Mesothelial cell of epicardium (in vitro differentiated cells): ENCODE measurements at regions not wholly inside any gene's neighbourhood (a gene's known extent, or its start where the extent isn't known, plus 50 kb on each side); places are given as distances from the start of the nearest gene placed in this dataset.

ENCODE experiments used
- DNase-seq, 2 experiments: peaks; one replicate each; pipeline ENCODE4 v3.0.0; 2021; ENCODE audit warnings: low spot score in 2 of 2; ENCODE audit not compliant: unreplicated experiment in 2 of 2
- H3K27ac Mint-ChIP-seq: 2 replicates; pipeline ENCODE4 v1.8.0; 2021; ENCODE audit warnings: mixed read lengths
- H3K27me3 Mint-ChIP-seq: 2 replicates; pipeline ENCODE4 v1.8.0; 2021; ENCODE audit warnings: low read depth, mixed read lengths
- H3K36me3 Mint-ChIP-seq: 2 replicates; pipeline ENCODE4 v1.8.0; 2021; ENCODE audit warnings: mixed read lengths
- H3K4me1 Mint-ChIP-seq: 2 replicates; pipeline ENCODE4 v1.8.0; 2021; ENCODE audit warnings: mixed read lengths
- H3K4me3 Mint-ChIP-seq: 2 replicates; pipeline ENCODE4 v1.8.0; 2021; ENCODE audit warnings: mild to moderate bottlenecking, moderate library complexity, mixed read lengths
- H3K9me3 Mint-ChIP-seq: 2 replicates; pipeline ENCODE4 v1.8.0; 2021; ENCODE audit warnings: mixed read lengths
- TF ChIP-seq, protein P1 (sequence below): fragments of 200-600 bp; sonication (generic); IDR thresholded peaks from one replicate; pipeline ENCODE4 v1.5.0; 2021; ENCODE audit warnings: antibody characterized with exemption; ENCODE audit not compliant: unreplicated experiment

DNA sequence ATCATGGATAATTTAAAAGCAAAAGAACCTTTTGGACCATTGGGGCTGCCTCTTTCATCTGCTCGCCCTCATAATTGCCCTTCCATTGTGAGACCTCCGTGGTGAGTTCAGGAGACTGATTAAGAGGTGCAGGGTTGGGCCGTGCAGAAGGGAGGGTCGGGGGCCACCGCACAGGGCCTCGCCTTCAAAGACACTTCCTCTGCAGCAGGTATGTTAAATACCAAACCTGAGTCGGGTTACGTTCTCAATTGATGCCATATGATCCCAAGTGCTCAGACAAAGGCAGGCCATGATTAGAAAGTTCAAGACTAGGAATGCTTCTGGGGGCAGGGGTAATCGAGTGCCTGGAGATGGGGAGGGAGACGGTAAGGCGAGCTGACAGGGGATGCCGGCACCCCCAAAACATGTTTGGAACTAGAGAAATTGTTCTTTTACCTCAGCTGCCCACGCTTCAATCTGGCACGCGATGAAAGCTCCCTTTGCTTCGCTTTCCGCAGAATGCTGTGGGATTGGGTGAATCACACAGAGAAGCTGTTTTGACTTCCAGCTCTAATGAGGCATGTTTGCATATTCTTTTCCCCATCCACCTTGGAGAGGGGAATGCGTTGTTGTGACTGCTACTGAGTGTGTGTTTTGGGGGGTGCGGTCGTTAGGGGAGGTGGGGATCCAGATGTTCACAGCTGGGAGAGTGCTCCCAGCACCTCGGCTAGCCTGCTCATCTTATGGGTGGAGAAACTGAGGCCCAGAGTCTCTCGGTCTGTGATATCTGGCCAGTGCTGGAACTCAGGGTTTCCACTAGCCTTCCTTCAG, 309.1 kb downstream of the MYCN start:
- H3K4me1 Mint-ChIP-seq = peaks cover 20% of the 10 kb centered on the region
- no peaks in the 10 kb centered on the region for H3K36me3 Mint-ChIP-seq
- TF ChIP-seq, protein P1, sequence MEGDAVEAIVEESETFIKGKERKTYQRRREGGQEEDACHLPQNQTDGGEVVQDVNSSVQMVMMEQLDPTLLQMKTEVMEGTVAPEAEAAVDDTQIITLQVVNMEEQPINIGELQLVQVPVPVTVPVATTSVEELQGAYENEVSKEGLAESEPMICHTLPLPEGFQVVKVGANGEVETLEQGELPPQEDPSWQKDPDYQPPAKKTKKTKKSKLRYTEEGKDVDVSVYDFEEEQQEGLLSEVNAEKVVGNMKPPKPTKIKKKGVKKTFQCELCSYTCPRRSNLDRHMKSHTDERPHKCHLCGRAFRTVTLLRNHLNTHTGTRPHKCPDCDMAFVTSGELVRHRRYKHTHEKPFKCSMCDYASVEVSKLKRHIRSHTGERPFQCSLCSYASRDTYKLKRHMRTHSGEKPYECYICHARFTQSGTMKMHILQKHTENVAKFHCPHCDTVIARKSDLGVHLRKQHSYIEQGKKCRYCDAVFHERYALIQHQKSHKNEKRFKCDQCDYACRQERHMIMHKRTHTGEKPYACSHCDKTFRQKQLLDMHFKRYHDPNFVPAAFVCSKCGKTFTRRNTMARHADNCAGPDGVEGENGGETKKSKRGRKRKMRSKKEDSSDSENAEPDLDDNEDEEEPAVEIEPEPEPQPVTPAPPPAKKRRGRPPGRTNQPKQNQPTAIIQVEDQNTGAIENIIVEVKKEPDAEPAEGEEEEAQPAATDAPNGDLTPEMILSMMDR = no peak
- no peak overlapping the region for H3K4me3 Mint-ChIP-seq
- H3K27me3 Mint-ChIP-seq = no peaks in the 10 kb centered on the region
- DNase-seq = no peak
- no peak overlapping the region for H3K27ac Mint-ChIP-seq
- peaks cover 3% of the 10 kb centered on the region for H3K9me3 Mint-ChIP-seq

DNA sequence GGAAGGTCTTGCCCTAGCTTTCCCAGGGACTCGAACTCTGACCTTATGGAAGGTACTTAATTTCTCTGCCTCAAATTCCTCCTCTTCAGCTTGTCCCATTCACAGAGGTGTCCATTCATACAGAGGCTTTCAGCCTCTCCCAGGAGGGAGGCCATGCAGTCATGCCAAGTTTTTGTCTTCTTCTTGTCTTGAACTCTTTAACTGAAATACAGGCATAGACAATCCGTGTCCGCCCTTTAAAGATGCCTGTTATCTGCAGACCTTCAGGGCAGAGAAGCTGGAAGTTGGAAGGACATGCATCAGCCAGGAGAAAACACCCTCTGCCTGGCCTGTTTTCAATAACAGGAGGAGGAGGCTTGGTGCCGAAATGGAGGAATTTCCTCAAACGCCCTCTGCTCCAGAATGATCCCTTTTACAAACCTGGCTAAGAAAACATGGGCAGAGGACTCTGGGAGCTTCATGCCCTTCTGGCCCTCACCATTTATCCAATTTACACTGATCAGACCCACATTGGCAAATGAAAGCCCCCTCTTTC, 308.3 kb downstream of the MYCN start:
- no peaks in the 10 kb centered on the region for H3K27me3 Mint-ChIP-seq

DNA sequence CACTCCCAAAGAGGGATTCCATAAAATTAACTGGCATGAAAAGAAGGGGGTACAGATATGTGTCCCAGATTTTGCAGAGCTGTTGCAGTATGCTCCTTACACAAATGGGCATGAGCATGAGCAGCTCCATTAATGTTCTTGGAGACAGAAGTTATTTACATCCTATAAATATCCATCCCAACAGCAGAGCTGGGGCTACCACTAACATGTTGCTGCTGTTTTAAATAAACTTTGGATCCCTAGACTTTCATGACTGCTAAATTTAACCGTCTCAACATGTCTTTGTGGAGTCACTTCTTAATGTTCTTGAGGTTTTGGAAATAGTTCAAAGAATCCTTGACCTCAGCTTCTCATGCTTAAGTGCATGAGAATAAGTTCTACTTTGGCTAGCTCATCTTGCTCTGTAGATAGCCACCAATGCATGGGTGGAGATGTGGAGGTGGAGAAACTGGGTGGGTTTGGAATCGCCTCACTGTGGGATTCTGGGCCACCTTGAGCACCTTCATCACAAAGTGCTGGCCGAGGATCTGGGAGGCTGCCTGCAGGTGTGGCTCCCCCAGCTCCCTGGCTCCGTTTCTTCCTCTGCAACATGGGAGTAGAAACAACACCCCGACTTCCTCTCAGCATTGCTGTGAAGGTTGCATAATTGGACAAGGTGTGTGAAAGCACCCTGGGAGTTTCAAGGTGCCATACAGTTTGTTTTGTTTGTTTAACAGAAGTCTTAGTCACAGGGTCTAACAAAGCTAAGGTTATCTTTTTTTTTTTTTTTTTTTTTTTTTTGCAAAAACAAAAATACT, 307.2 kb downstream of the MYCN start:
- TF ChIP-seq, protein P1 = no peak
- Mint-ChIP-seq H3K9me3 (no peaks in the 10 kb centered on the region), H3K4me3 (no peak overlapping the region), H3K36me3 (no peaks in the 10 kb centered on the region), H3K27me3 (no peaks in the 10 kb centered on the region), H3K27ac (no peak overlapping the region), H3K4me1 (peaks cover 20% of the 10 kb centered on the region)
- DNase-seq = no peak

More for the DNA sequence above, 308.3 kb downstream of the MYCN start:
- TF ChIP-seq, protein P1 = no peak
- DNase-seq = no peak
- Mint-ChIP-seq H3K36me3 (no peaks in the 10 kb centered on the region), H3K4me1 (peaks cover 20% of the 10 kb centered on the region), H3K9me3 (no peaks in the 10 kb centered on the region), H3K4me3 (no peak overlapping the region), H3K27ac (no peak overlapping the region)

DNA sequence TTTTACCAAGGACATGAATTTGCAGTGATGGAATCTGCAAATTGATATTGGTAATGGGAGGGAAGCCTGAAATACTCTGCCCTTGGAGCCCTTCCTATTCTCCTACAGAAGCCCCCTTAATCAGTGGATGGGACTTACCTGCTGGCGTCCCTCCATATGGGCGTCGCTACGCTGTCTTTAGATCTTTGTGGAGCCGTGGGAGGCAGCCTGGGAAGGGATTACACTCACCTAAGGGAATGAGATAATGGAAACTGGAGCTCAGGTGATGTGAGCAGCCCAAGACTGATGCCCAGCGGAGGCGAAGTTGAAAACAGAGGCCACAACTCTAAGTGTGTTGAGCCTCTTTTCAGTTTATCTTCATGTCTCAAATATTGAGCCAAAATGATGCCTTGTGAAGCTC, 306.6 kb downstream of the MYCN start:
- Mint-ChIP-seq H3K36me3 (no peaks in the 10 kb centered on the region), H3K27me3 (no peaks in the 10 kb centered on the region), H3K27ac (no peak overlapping the region), H3K9me3 (no peaks in the 10 kb centered on the region), H3K4me3 (no peak overlapping the region), H3K4me1 (peaks cover 15% of the 10 kb centered on the region)
- no peak for DNase-seq
- TF ChIP-seq, protein P1 = no peak

DNA sequence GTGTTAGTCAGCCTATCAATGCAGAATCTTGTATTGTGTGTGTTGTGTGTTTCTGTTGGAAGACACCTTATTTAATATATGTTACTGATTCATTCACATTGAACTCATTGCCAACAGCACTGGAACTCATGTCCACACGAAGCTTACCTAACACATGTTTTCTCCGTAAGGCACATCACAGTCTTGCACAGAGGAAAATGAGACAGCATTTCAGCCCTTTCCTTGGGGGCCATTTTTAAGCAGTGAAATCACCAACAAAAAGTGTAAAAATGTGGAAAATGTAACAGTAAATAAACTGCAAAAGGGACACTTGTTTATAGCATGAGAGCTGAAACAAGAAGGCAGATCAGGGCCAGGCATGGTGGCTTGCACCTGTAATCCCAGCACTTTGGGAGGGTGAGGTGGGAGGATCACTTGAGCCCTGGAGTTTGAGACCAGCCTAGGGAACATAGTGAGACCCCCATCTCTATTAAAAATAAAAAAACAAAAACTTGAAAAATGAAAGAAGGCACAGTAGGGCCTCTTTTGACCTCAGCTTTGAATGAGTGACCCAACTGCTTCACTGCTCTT, 306.0 kb downstream of the MYCN start:
- DNase-seq = no peak
- TF ChIP-seq, protein P1 = no peak
- H3K9me3 Mint-ChIP-seq = no peaks in the 10 kb centered on the region
- H3K27me3 Mint-ChIP-seq = no peaks in the 10 kb centered on the region
- H3K4me1 Mint-ChIP-seq = peaks cover 10% of the 10 kb centered on the region
- H3K4me3 Mint-ChIP-seq = no peak overlapping the region
- no peak overlapping the region for H3K27ac Mint-ChIP-seq
- H3K36me3 Mint-ChIP-seq = no peaks in the 10 kb centered on the region
